ENCODE measurements at regions not wholly inside any gene's neighbourhood (a gene's known extent, or its start where the extent isn't known, plus 50 kb on each side); places are given as distances from the start of the nearest gene placed in this dataset.

GRCh38 chr13:33633701-33634545 lies 184.0 kb upstream of the RFC3 start:
- H3K9me3 ChIP-seq, result no peaks in the 10 kb centered on the region
- DNase-seq, result no peak
- WGBS, 2 donors, result 79 to 90% methylated on average over 3 of the region's 3 CpGs
- H3K27ac ChIP-seq, result no peak overlapping the region
- no peak for TF ChIP-seq POLR2A (IDR thresholded peaks at IDR 0.05)
- TF ChIP-seq, protein P1, sequence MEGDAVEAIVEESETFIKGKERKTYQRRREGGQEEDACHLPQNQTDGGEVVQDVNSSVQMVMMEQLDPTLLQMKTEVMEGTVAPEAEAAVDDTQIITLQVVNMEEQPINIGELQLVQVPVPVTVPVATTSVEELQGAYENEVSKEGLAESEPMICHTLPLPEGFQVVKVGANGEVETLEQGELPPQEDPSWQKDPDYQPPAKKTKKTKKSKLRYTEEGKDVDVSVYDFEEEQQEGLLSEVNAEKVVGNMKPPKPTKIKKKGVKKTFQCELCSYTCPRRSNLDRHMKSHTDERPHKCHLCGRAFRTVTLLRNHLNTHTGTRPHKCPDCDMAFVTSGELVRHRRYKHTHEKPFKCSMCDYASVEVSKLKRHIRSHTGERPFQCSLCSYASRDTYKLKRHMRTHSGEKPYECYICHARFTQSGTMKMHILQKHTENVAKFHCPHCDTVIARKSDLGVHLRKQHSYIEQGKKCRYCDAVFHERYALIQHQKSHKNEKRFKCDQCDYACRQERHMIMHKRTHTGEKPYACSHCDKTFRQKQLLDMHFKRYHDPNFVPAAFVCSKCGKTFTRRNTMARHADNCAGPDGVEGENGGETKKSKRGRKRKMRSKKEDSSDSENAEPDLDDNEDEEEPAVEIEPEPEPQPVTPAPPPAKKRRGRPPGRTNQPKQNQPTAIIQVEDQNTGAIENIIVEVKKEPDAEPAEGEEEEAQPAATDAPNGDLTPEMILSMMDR (IDR thresholded peaks at IDR 0.05), result no peak
- H3K36me3 ChIP-seq (replicated peaks in 1 of 2; ENCODE audit: insufficient read depth in 1 of 2, low read depth in 2 of 2), result no peaks in the 10 kb centered on the region
- intact Hi-C loops (cut with DNase I), result no loop called here
- ATAC-seq, result no peak
- H3K4me3 ChIP-seq, result no peak overlapping the region
- no peaks in the 10 kb centered on the region for H3K4me1 ChIP-seq
- H3K27me3 ChIP-seq, result no peaks in the 10 kb centered on the region

GRCh38 chr13:33634546-33634982 lies 183.4 kb upstream of the RFC3 start:
- Histone ChIP-seq H3K36me3 (replicated peaks in 1 of 2; ENCODE audit: insufficient read depth in 1 of 2, low read depth in 2 of 2) (no peaks in the 10 kb centered on the region), H3K9me3 (no peaks in the 10 kb centered on the region), H3K4me1 (peaks cover 2% of the 10 kb centered on the region), H3K27me3 (no peaks in the 10 kb centered on the region), H3K27ac (no peak overlapping the region), H3K4me3 (no peak overlapping the region)
- 90 to 93% methylated on average over 8 of the region's 8 CpGs for WGBS, 2 donors
- intact Hi-C loops (cut with DNase I), result no loop called here
- TF ChIP-seq, protein P1 (IDR thresholded peaks at IDR 0.05), result no peak
- no peak for TF ChIP-seq POLR2A (IDR thresholded peaks at IDR 0.05)
- ATAC-seq (no peak), DNase-seq (no peak)

GRCh38 chr13:33636243-33636642 lies 181.7 kb upstream of the RFC3 start:
- 92 to 93% methylated on average over 5 of the region's 5 CpGs for WGBS, 2 donors
- no peak overlapping the region for H3K27ac ChIP-seq
- H3K27me3 ChIP-seq, result no peaks in the 10 kb centered on the region
- intact Hi-C loops (cut with DNase I), result no loop called here
- H3K9me3 ChIP-seq, result no peaks in the 10 kb centered on the region
- no peak for ATAC-seq
- H3K36me3 ChIP-seq (replicated peaks in 1 of 2; ENCODE audit: insufficient read depth in 1 of 2, low read depth in 2 of 2), result no peaks in the 10 kb centered on the region
- DNase-seq, result no peak
- TF ChIP-seq POLR2A (IDR thresholded peaks at IDR 0.05), result no peak
- TF ChIP-seq, protein P1 (IDR thresholded peaks at IDR 0.05), result no peak
- H3K4me1 ChIP-seq, result peaks cover 6% of the 10 kb centered on the region
- no peak overlapping the region for H3K4me3 ChIP-seq

DNA sequence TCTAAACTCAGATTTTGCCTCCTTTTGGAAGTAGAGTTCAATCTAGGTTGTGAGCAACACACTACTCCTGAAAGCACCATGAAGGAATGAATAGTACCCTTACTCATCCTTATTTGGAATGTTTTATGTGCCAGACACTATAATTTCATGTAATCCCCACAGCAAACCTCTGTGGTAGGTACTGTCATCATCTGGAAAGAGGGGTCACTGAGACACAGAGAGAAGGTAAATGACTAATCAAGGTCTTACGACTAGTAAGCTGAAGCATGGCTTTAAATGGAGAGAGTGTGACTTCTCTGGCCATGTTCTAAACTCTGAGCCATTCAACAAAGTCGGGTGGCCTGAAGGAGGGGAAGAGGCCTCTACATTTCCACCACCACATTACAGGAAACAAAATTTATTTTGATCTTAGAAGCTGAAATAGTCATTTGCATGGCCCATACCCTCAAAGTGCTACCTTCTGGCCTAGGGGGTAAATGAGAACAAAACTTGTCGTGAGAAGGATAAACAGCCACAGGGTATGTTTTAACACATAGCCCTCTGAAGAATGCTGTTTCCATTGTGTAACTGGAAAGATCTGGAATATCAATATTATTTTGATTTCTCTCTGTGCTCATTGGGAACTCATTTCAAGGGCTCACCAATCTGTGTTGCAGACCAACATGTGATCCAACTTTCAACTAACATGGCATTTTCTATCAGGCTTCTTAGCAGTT lies 180.8 kb upstream of the RFC3 start:
- intact Hi-C loops (cut with DNase I), result no loop called here
- Histone ChIP-seq H3K4me3 (no peak overlapping the region), H3K27ac (no peak overlapping the region), H3K4me1 (peaks cover 9% of the 10 kb centered on the region), H3K27me3 (no peaks in the 10 kb centered on the region), H3K36me3 (replicated peaks in 1 of 2; ENCODE audit: insufficient read depth in 1 of 2, low read depth in 2 of 2) (no peaks in the 10 kb centered on the region), H3K9me3 (no peaks in the 10 kb centered on the region)
- DNase-seq (no peak), ATAC-seq (no peak)
- 91 to 95% methylated on average over 3 of the region's 3 CpGs for whole genome bisulfite sequencing, 2 donors
- TF ChIP-seq POLR2A (IDR thresholded peaks at IDR 0.05), result no peak
- TF ChIP-seq, protein P1 (IDR thresholded peaks at IDR 0.05), result no peak
